DOHH2 (cell line): ENCODE measurements at regions not wholly inside any gene's neighbourhood (a gene's known extent, or its start where the extent isn't known, plus 50 kb on each side); places are given as distances from the start of the nearest gene placed in this dataset.

Source experiments
- CTCF ChIP-seq: fragments of 200-600 bp; sonication (generic); IDR thresholded peaks from one replicate; pipeline ENCODE4 v1.5.1; 2014; ENCODE audit warnings: antibody characterized with exemption, mild to moderate bottlenecking, low read depth, low read length; ENCODE audit not compliant: poor library complexity, severe bottlenecking
- EZH2phosphoT487 ChIP-seq: fragments of 200-600 bp; sonication (generic); IDR thresholded peaks from 2 replicates; pipeline ENCODE4 v1.6.1; 2017; ENCODE audit warnings: borderline replicate concordance, mild to moderate bottlenecking, antibody characterized with exemption, low read length, moderate library complexity, mixed read lengths

GRCh38 chr2:144711630-144712549, 192.0 kb upstream of the ZEB2 start:
- no peak for TF ChIP-seq CTCF
- TF ChIP-seq EZH2phosphoT487, result no peak
